ENCODE measurements at regions not wholly inside any gene's neighbourhood (a gene's known extent, or its start where the extent isn't known, plus 50 kb on each side); places are given as distances from the start of the nearest gene placed in this dataset.

DNA sequence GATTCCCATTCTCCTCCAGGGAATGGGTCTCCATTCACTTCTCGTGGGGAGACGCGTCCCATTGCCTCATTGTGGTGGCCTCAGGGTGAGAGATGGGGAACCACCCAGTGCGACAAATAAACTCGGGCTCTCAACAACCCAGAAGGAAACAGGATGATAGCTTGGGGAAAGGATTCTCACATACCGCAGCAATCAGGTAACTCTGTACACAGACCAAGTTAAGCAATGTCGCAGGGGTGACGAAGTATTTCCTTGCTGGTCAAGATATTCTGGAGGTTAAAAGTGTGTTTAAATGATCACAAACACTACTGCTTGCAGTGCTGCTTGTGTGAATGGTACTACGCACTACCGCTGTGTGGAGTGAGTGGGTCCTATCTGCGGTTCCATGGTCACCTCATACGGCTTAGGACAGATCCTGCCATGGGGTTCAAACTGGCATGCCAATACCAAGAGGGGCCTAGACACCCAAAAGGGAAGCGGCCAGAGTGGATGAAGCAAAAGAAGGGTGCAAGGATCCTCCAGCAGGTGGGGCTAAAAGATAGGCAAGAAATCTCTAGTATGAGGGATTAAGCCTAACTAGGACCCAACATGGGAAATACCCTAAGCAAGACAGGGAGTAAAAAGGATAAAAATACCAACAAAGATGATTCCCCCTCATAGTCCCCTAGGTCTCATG lies 143.8 kb upstream of the TMEM106B start:
- in situ Hi-C loops (cut with MboI; ENCODE audit: low sequenced_read_pairs): loop anchor here (25.0 kb wide), 1 partner anchor 245 kb away; no protein-coding TSS in a partner anchor

DNA sequence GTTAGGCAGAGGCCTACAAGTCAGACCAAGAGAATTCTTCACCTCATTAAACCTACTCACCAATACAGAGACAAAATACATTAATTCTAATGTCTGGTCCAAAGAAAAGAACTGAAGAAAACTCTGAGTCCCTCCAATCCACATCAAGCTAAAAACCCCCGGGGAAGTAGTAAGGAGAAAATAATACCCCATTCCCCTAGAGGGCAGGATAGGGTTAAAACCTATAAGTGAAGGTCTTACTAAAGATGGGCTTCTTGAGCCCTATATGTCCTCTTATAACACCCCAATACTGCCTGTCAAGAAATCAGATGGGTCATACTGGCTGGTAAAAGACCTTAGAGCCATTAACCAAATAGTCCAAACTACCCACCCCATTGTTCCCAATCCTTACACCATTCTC lies 141.3 kb upstream of the TMEM106B start:
- in situ Hi-C loops (cut with MboI; ENCODE audit: low sequenced_read_pairs): loop anchor here (25.0 kb wide), 1 partner anchor 243 kb away; no protein-coding TSS in a partner anchor

DNA sequence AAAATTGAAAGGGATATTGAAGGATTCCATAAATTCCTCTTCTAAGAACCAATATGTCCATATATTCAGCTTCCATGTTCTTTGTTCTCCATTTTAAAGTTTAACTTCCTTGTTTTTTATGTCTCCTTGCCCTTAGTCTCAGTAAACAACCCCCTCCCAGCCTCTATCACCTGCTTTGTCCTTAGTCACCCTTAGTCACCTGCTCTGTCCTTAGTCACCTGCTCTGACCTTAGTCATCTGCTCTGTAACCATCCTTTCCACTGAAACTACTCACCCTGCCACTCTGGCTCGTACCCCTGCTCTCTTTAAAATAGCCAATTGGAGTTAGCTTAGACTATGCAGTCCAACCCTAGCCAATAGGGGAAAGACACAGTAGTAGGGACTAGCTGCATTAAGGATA lies 136.2 kb upstream of the TMEM106B start:
- in situ Hi-C loops (cut with MboI; ENCODE audit: low sequenced_read_pairs): loop anchor here (25.0 kb wide), 2 partner anchors 112 to 237 kb away; no protein-coding TSS in a partner anchor

DNA sequence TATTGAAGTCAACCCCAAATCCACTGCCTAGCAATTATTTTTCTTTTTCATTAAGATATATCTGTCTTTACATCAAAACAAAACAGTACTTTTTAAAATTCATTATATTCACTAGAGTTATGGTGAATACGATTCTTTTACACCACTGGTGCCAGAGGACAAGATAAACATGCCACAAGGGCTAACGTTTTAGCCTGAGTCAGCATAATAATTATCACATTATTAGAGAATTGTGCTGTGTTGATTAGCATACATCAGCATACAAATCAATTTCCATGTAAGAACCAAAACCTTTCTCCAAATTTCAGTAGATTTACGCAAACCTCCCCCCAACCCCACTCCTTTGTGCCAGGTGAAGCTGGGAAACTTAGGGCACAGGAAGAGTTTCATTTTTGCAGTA lies 131.1 kb upstream of the TMEM106B start:
- in situ Hi-C loops (cut with MboI; ENCODE audit: low sequenced_read_pairs): loop anchor here (25.0 kb wide), 1 partner anchor 107 kb away; no protein-coding TSS in a partner anchor

DNA sequence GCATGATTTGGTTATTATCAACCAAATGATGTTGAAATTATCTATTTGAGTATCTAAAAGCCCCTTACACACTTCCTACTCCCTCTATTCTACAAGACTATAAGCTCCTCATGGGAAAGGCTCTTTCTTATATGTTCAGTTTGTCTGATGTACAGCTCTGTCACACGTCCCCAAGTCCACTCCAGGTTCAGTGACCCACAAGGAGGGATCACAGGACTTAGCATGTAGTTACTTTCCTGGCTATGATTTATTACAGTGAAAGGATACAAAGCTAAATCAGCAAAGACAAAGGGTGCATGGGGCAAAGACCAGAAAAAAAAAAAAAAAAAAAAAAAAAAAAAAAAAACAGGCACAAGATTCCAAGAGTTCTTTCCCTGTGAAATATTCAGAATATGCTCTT lies 125.6 kb upstream of the TMEM106B start:
- in situ Hi-C loops (cut with MboI; ENCODE audit: low sequenced_read_pairs): loop anchor here (25.0 kb wide), 1 partner anchor 102 kb away; no protein-coding TSS in a partner anchor

DNA sequence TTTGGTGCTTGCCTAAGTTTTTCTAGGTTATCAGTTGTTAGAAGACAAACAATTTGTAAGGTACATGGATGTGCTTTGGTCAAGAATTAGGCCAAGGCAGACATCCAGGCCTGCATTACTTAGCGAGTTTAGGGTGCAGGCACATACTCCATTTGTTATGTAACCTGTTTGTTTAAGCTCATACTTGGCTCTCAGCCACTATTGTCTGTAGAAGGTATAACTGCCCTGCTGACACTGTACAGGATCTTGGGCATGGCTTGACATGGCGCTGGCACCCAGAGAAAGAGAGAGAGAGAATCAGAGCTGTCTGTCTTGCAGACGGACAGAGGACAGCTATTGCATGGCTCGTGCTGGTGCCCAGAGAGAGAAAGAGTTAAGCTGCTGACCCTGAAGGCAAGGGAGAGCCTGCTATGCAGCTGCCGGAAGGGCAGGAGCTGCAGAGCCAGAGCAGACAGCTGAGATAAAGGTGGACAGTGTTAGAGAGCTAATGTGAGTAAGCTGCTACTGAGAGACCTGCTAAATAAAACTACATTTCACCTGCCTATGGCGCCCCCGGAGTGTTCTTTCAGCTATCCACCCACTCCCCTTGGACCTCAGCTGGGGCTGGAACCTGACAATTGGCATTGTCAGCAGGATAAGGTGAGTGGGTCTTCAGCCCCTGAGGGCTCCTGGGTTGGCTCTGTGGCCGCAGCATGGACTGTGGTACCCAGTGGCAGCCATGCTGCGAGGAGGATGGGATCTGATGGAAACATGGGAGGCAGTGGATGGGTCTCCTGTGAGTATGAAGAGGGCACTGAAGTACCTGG lies 120.9 kb upstream of the TMEM106B start:
- in situ Hi-C loops (cut with MboI; ENCODE audit: low sequenced_read_pairs): loop anchor here (25.0 kb wide), 1 partner anchor 97 kb away; no protein-coding TSS in a partner anchor

DNA sequence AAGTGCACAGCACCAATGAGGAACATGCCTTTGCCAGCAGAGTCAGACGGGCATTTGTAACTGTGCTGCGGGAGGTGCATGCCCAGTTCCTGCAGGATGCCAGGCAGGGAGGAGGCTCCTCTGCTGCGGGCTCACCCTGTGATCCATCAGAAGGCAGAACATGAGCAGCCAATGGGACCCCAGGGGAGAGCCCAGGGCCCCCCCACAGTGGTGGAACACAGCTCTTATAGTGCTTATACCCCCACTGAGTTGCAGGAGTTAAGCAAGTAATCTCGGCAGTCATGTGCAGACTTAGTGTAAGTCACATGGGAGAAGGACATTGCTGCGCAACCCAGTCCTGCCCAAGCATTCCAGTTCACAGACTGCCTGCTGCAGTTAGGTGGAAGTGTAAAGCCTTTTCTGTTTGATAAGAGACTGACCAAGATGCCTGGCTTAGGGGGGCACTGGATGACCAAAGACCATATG lies 120.3 kb upstream of the TMEM106B start:
- in situ Hi-C loops (cut with MboI; ENCODE audit: low sequenced_read_pairs): loop anchor here (25.0 kb wide), 1 partner anchor 97 kb away; no protein-coding TSS in a partner anchor

DNA sequence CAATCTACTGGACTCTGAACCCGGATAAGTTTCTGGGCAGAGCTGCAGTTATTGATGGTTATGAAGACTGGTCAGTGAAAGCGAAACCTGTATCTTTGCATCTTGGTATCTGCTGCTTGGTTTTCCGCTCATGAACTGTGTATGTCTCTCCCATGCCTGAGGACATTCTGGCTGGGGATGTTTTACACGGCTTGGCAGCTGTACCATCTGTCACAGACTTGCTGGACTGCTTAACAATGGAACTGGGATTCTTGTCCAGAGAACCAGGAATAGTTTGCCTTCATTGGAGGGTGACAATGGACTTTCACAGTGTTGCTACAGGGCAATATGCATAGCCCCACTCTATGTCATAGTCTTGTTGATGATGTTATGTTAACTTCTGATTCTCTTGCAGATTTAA lies 119.9 kb upstream of the TMEM106B start:
- in situ Hi-C loops (cut with MboI; ENCODE audit: low sequenced_read_pairs): loop anchor here (25.0 kb wide), 1 partner anchor 96 kb away; no protein-coding TSS in a partner anchor

DNA sequence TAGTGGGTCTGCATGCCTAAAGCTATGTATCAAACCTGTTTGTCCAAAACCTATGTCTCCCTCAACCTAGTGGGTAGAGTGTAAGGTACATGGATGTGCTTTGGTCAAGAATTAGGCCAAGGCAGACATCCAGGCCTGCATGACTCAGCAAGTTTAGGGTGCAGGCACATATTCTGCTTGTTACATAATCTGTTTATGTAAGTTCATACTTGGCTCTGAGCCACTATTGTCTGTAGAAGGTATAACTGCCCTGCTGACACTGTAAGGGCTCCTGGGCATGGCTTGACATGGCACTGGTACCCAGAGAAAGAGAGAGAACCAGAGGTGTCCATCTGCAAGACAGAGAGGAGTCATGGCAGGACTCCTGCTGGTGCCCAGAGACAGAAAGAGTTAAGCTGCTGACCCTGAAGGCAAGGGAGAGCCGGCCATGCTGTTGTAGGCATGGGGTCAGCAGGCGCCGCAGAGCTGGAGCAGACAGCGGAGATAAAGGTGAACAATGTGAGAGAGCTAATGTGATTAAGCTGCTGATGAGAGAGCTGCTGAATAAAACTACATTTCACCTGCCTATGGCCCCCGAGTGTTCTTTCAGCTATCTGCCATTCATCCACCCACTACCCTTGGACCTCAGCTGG lies 118.5 kb upstream of the TMEM106B start:
- in situ Hi-C loops (cut with MboI; ENCODE audit: low sequenced_read_pairs): loop anchor here (25.0 kb wide), 1 partner anchor 95 kb away; no protein-coding TSS in a partner anchor

DNA sequence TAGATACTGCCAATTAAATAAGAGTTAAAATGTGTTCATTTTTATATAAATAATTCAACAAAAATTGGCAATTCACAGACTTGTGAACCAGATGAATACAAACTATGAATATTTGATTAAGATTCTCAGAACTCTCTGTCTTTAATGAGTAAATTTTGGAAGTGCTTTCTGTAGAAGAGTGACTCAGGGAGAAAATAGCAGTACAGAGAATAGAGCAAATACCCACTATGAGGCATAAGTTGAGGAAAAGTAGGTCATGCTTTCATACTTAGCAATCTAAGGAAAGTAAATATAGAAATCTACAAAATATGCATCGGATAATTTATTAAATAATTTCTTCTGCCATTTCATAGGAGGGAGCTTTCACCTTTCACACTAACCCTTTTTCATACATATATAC lies 117.7 kb upstream of the TMEM106B start:
- in situ Hi-C loops (cut with MboI; ENCODE audit: low sequenced_read_pairs): loop anchor here (25.0 kb wide), 1 partner anchor 94 kb away; no protein-coding TSS in a partner anchor

DNA sequence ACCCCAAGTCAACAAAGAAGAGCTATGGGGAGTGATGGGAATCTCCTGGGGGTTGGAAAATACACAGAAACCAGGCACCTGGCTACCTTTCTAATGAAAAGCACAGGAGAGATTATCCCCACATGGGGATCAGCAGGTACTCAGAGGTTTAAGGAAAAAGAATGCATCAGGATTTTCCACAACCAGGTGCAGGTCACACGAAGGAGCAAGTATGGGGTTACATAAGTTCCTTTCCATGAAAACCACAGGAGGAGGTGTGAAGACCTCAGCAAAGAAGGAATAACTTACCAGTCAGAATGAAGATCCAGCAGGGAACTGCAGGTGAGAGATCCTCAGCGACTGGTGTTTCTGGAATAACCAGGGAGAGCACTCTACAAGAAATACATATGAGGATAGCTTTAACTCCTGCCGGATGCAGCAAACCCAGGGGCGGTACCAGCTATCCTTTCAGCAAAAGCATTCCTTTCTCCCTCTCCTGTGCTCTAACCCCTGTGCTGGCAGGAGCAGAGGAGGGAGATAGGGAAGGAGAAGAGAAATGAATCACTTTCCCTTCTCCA lies 116.7 kb upstream of the TMEM106B start:
- in situ Hi-C loops (cut with MboI; ENCODE audit: low sequenced_read_pairs): loop anchor here (25.0 kb wide), 1 partner anchor 93 kb away; no protein-coding TSS in a partner anchor

DNA sequence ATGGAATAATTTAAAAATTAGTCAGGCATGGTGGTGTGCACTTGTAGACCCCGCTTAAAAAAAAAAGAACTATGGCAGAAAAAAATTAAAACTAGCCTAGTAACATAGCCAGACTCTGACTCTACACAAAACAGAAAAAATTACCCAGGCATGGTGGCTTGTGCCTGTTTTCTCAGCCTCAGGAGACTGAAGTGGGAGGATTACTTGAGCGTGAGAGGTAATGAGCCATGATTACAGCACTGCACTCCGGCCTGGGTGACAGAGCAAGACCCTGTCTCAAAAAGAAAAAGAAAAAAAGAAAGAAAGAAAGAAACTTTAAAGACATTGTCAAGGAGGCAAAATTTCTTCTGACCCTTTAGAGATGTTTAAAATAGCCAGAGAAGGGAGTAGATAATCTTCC lies 109.0 kb upstream of the TMEM106B start:
- in situ Hi-C loops (cut with MboI; ENCODE audit: low sequenced_read_pairs): no loop called here

DNA sequence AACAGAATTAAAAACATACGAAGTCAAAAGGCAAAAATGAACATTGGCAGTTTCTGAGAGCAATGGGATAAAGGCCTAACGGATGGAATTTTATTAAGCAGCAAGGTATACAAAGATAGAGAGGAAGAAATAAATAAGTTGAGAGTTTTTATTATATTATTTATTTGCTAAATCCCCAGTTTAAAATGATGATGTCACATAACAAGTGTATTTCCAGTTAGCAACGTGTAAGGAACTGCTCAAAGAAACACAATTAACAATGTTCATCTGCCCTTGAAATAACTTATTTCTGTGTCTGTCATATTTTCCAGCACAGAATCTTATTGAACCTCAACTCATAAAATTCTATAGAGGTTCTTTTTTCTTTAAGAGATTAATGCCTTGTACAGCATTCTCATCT lies 108.6 kb upstream of the TMEM106B start:
- in situ Hi-C loops (cut with MboI; ENCODE audit: low sequenced_read_pairs): no loop called here

DNA sequence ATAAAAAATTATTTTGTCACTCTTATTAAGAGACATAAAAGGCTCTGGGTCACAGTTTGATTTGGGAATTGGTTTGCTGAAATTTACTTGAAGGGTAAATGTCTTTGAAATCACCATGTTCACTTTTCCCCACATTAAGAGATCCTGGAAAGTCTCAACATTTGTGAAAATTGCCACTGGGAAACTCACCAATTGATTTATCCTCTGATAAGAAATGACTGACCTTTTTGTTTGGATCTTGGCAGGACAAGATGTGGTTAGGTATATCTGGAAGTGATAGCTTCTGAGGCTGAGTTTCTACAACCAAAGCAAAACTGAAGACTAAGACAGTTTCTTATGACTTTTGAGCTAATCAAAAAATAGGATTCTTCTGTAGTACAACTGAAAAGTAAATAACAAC lies 107.1 kb upstream of the TMEM106B start:
- in situ Hi-C loops (cut with MboI; ENCODE audit: low sequenced_read_pairs): no loop called here

DNA sequence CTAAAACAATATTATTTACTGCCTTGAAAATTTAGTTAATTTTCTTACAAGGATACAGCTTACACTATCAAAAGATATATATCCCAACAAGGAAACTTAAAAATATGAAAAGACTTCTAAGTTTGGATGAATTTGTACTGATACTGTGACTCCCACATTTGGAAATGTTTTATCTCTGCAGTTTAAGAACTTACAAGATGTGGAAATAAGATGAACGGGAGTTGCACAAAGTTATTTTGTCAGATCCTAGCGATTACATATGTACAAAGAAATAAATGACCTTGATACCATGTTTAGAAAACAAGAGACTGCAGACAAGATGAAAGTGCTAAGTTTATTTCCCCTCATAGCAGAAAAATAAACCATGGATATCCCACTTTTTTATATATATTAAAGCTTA lies 103.7 kb upstream of the TMEM106B start:
- in situ Hi-C loops (cut with MboI; ENCODE audit: low sequenced_read_pairs): no loop called here

DNA sequence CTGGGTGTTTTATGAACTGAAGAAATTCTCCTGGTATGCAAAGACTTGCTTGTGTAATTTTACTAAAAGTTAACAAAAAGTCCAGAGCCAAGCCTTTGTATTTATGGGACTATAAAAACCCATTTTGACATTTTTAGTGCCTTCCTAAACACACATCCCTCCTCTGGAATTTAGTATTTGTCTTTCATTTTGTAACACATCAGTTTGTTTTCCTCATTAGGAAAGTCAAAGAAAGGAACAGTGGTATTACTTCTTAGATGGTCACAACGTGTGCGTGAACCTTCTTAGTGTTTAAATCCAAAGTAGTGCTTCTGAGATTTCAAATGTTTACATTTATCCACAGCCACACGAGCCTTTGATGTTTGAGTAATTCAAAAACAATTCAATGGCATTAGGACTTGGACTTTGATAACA lies 103.2 kb upstream of the TMEM106B start:
- in situ Hi-C loops (cut with MboI; ENCODE audit: low sequenced_read_pairs): no loop called here

DNA sequence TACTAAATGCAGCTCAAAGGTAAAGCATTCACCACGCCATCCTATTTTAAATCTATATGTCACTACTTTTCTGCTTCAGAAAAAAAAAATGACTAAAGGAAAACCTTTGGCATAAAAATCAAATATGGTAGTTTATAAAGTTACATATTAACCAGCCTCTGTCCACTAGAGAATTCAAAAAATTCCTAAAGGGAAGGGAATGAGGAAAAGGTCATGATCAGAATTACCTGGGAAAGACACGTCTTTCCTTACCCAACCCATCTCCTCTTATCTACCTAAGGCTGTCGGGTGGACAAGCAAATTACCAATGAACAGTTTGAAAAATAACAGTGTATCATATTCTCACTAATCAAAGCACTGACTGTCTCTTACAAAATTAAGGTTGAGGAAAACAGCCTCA lies 100.7 kb upstream of the TMEM106B start:
- in situ Hi-C loops (cut with MboI; ENCODE audit: low sequenced_read_pairs): no loop called here

DNA sequence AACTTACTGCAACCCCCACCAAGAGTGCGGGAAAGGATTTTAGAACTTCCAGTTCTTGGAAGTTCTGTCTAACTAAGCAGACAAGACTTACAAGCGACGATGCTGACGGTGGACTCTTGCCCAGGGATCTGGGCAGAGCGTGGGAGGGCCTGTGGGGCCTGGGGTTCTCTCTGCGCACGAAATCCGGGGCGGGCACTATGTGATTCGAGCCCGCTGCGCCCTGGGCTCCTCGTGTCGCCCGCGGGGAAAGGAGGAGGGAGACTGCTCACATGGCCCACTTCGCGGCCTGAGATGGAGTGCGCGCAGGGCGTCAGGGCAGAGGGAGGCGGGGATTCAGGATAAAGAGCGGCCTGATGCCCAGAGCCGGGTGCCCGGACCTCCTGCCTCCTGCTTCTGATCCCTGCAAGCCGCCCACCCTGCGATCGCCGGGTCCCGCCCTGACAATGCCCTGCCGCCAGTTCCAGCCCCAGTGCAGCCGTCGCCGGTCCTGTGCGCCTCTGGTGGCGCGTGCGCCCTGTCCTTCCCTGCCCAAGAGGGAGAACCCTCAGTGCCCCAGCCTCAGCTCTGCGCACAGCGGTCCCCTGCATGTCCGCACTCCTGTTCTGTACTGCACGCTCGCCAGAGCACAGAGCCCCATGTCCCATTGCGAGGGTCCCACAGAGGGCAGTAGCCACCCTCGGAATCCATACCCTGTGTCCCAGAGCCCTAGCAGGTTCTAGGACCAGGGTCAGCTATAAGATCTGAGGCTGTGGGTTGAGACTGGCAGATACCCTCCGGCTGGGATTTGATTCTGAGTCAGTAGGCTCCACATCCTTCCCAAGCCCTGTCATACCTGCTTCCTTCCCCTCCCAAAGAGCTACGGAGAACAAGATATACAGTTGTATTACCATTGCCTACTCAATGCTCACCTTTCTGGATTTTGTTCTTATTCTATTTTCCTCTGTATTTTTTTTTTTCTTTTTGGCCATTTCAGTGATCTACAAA lies 99.4 kb upstream of the TMEM106B start:
- in situ Hi-C loops (cut with MboI; ENCODE audit: low sequenced_read_pairs): no loop called here

DNA sequence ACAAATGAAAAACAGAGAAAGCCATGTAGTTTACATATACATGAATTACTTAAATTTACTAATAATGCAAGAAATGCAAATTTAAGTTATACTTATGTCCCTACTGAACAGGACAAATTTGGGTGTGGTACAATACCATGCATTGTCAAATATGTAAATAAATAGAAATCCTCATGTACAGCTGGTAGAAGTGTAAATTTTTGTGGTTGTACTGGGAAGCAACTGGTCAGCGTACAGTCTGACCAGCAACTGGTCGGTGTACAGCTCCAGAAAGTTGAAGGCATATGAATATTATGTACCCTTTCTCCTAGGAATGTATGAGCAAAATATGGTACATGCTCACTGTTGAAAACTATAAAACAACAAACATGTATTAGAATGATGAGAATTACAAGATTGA lies 93.9 kb upstream of the TMEM106B start:
- in situ Hi-C loops (cut with MboI; ENCODE audit: low sequenced_read_pairs): no loop called here

Data from HL-60/S4 treated with phorbol 12-myristate 13-acetate at 8.2 ng/mL for 4 days and 3 days (cell line).